Effector CD4-positive, alpha-beta T cell (primary cell): ENCODE measurements at regions not wholly inside any gene's neighbourhood (a gene's known extent, or its start where the extent isn't known, plus 50 kb on each side); places are given as distances from the start of the nearest gene placed in this dataset.
"Not testable (repeated sequence)": the region's sequence is repeated elsewhere in the genome, so short reads cannot be mapped to it uniquely, and the experiment has no call there.

Source experiments
- DNase-seq: peaks from one replicate; pipeline ENCODE4 v3.0.0-alpha.2; 2020

- not testable (repeated sequence) for DNase-seq
Measured at GRCh38 chr5:50590444-50591189, 75.8 kb upstream of the PARP8 start.

- not testable (repeated sequence) for DNase-seq
Measured at GRCh38 chr5:50591338-50591737, 75.1 kb upstream of the PARP8 start.

GRCh38 chr5:50593681-50594080, 72.8 kb upstream of the PARP8 start:
- peak; percentile 2 for DNase-seq

DNA sequence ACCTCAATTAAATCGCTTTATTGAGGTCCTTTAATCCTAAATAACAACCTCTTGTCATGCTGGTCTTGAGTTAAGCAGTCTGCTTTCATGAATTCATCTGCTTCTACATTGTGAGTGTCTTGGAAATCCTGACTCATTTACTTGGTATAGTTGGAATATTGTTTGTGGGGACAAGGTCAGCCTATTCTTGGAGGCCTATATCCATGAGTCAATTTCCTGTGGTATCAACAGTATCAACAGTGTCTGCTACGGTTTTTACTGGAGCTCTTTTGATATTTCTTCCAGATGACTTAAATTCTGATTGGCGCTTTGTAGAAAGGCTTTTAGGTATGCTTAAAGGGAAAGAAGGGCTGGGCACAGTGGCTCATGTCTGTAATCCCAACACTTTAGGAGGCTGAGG, 71.2 kb upstream of the PARP8 start:
- no peak for DNase-seq

GRCh38 chr5:50601576-50601975, 64.9 kb upstream of the PARP8 start:
- not testable (repeated sequence) for DNase-seq

DNA sequence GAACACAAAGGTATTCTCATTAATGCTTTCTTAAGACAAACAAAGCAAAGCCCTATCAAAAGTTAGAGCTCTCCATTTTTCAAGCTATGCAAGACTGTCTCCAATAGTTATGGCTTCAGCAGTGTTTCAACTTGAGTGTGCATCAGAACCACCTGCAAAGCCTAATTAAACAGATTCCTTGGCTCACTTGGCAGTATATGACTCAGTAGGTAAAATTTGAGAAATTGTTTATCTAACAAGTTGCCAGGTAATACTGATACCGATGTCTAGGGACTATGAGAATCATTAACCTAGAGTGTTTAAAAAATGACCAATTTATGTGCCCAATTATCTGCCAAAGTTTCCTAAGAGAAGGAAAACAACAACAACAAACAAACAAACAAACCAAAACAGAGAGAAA, 60.3 kb upstream of the PARP8 start:
- DNase-seq, result no peak

DNA sequence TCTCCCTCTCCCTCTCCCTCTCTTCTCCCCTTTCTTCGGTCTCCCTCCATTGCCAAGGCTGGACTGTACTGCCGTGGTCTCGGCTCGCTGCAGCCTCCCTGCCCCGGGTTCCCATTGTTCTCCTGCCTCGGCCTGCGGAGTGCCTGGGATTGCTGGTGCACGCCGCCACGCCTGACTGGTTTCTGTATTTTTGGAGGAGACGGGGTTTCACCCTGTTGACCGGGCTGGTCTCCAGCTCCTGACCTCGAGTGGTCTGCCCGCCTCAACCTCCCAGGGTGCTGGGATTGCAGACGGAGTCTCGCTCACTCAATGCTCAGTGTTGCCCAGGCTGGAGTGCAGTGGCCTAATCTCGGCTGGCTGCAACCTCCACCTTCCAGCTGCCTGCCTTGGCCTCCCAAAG, 59.0 kb upstream of the PARP8 start:
- DNase-seq, result not testable (repeated sequence)

GRCh38 chr5:50607953-50608705, 58.3 kb upstream of the PARP8 start:
- not testable (repeated sequence) for DNase-seq

DNA sequence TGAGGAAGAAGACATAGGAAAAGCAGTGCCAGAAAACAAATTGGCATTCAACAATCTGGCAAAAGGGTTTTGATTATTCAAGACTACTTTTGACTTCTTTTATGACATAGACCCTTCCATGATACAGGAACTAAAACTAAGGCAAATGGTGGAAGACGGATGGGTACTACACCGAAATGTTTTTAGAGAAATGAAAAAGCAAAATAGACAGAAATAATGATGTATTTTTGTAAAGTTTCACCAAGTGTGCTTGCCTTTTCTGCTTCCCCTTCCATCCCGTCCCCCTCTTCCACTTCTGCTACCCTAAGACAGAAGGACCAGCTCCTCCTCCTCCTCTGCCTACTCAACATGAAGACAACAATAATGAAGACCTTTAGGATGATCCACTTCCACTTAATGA, 53.4 kb upstream of the PARP8 start:
- DNase-seq, result not testable (repeated sequence)
